Loucy (cell line): ENCODE measurements at regions not wholly inside any gene's neighbourhood (a gene's known extent, or its start where the extent isn't known, plus 50 kb on each side); places are given as distances from the start of the nearest gene placed in this dataset.
"Not testable (repeated sequence)": the region's sequence is repeated elsewhere in the genome, so short reads cannot be mapped to it uniquely, and the experiment has no call there.

ENCODE experiments used
- H2AFZ ChIP-seq: fragments of 200-600 bp; sonication (generic); 2 replicates; pipeline ENCODE4 v1.6.0; 2016; ENCODE audit warnings: antibody characterized with exemption, mild to moderate bottlenecking, low read length, moderate library complexity
- H3F3A ChIP-seq: fragments of 200-600 bp; 2 replicates; pipeline ENCODE4 v1.6.0; 2016; ENCODE audit warnings: antibody characterized with exemption, low read depth, mild to moderate bottlenecking
- H3K27me3 ChIP-seq: fragments of 200-600 bp; sonication (generic); 2 replicates; pipeline ENCODE4 v1.6.1; 2014; ENCODE audit warnings: low read length, mild to moderate bottlenecking; ENCODE audit not compliant: insufficient read depth, poor library complexity, severe bottlenecking
- H3K36me3 ChIP-seq: fragments of 200-600 bp; sonication (generic); 2 replicates; pipeline ENCODE4 v1.6.1; 2016; ENCODE audit warnings: low read length; ENCODE audit not compliant: insufficient read depth
- H3K4me1 ChIP-seq: fragments of 200-600 bp; sonication (generic); 2 replicates; pipeline ENCODE4 v1.5.1; 2014; ENCODE audit warnings: low read length, mild to moderate bottlenecking; ENCODE audit not compliant: insufficient read depth, poor library complexity, severe bottlenecking
- H3K4me2 ChIP-seq: fragments of 200-600 bp; sonication (generic); 2 replicates; pipeline ENCODE4 v1.6.0; 2014; ENCODE audit warnings: antibody characterized with exemption, low read length, low read depth, mild to moderate bottlenecking; ENCODE audit not compliant: poor library complexity, severe bottlenecking
- H3K4me3 ChIP-seq: fragments of 200-600 bp; sonication (generic); 2 replicates; pipeline ENCODE4 v1.5.1; 2014; ENCODE audit warnings: low read length, mild to moderate bottlenecking, mixed read lengths; ENCODE audit not compliant: poor library complexity, severe bottlenecking
- H3K79me2 ChIP-seq: fragments of 200-600 bp; sonication (generic); 2 replicates; pipeline ENCODE4 v1.6.1; 2014; ENCODE audit warnings: low read length; ENCODE audit not compliant: insufficient read depth
- H3K9ac ChIP-seq: fragments of 200-600 bp; sonication (generic); 2 replicates; pipeline ENCODE4 v1.6.0; 2014; ENCODE audit warnings: mild to moderate bottlenecking, low read depth, low read length, moderate library complexity; ENCODE audit not compliant: poor library complexity, severe bottlenecking
- H3K9me2 ChIP-seq: fragments of 200-600 bp; sonication (generic); replicated peaks from 2 replicates; pipeline ENCODE4 v1.6.1; 2016; ENCODE audit warnings: low read depth, low read length, mixed read lengths
- H3K9me3 ChIP-seq: fragments of 200-600 bp; sonication (generic); 2 replicates; pipeline ENCODE4 v1.6.1; 2014; ENCODE audit warnings: mild to moderate bottlenecking, antibody characterized with exemption, low read length, low read depth; ENCODE audit not compliant: insufficient read depth
- H4K20me1 ChIP-seq: fragments of 200-600 bp; sonication (generic); 2 replicates; pipeline ENCODE4 v1.6.0; 2014; ENCODE audit warnings: antibody characterized with exemption, low read length, mild to moderate bottlenecking; ENCODE audit not compliant: insufficient read depth, poor library complexity, severe bottlenecking
- CTCF ChIP-seq: fragments of 200-600 bp; sonication (generic); conservative IDR thresholded peaks from 2 replicates; pipeline ENCODE4 v1.5.1; 2014; ENCODE audit warnings: mild to moderate bottlenecking, antibody characterized with exemption, low read length
- EZH2phosphoT487 ChIP-seq: fragments of 200-600 bp; IDR thresholded peaks from 2 replicates; pipeline ENCODE4 v1.6.1; 2018; ENCODE audit warnings: antibody characterized with exemption, mild to moderate bottlenecking, moderate library complexity, borderline replicate concordance

GRCh38 chr6:66179361-66179760 is 472.3 kb upstream of the EYS start:
- Histone ChIP-seq H3F3A (no peaks in the 10 kb centered on the region), H3K36me3 (no peaks in the 10 kb centered on the region), H3K9ac (no peak overlapping the region), H3K4me2 (no peak overlapping the region), H3K9me2 (no peaks in the 10 kb centered on the region), H3K27me3 (no peaks in the 10 kb centered on the region), H3K9me3 (no peaks in the 10 kb centered on the region), H3K4me3 (no peak overlapping the region), H3K4me1 (no peaks in the 10 kb centered on the region), H3K79me2 (no peaks in the 10 kb centered on the region), H2AFZ (no peak overlapping the region), H4K20me1 (no peaks in the 10 kb centered on the region)
- TF ChIP-seq EZH2phosphoT487 (no peak), CTCF (no peak)

DNA sequence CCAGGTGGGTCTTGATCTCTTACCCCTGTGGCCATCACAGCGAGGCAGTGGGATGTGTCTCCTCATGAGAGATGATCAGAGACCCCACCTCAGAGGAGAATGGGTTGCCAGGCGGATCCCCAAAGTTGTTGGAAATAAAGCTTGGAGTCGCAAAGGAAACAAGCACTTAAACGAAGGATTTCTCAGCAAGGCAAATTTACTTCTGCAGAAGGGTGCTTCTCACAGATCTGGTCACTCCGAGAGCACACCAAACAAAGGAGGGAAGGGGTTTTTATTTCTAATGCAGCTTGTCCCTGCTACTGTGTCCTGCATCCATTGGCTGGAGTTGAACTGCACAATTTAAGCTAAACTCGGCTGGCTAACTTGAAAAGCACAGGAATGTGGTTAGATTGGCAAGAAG is 466.6 kb upstream of the EYS start:
- Histone ChIP-seq H3K79me2 (no peaks in the 10 kb centered on the region), H3K4me1 (no peaks in the 10 kb centered on the region)
- TF ChIP-seq EZH2phosphoT487, result no peak
- TF ChIP-seq CTCF, result no peak

DNA sequence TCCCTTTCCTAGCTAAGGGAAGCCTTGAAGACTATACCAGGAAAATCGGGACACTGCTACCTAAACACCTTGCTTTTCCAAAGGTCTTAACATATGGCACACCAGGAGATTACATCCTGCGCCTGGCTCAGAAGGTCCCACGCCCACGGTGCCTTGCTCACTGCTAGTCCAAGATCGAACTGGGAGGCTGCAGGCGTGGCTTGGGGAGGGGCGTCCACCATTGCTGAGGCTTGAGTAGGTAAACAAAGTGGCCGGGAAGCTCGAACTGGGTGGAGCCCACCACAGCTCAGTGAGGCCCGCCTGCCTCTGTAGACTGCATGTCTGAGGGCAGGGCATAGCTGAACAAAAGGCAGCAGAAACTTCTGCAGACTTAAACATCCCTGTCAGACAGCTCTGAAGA is 459.7 kb upstream of the EYS start:
- not testable (repeated sequence) for H3K9me3 ChIP-seq, H3K79me2 ChIP-seq, H3K4me3 ChIP-seq, H3K9me2 ChIP-seq, H3K9ac ChIP-seq, H3K36me3 ChIP-seq, H3K4me2 ChIP-seq, H4K20me1 ChIP-seq, H2AFZ ChIP-seq, H3K4me1 ChIP-seq, H3F3A ChIP-seq, H3K27me3 ChIP-seq

More for the DNA sequence above, 466.6 kb upstream of the EYS start:
- H3F3A ChIP-seq, result no peaks in the 10 kb centered on the region
- no peaks in the 10 kb centered on the region for H3K9me3 ChIP-seq
- no peak overlapping the region for H2AFZ ChIP-seq
- H4K20me1 ChIP-seq, result no peaks in the 10 kb centered on the region
- no peaks in the 10 kb centered on the region for H3K27me3 ChIP-seq
- no peak overlapping the region for H3K4me3 ChIP-seq
- H3K36me3 ChIP-seq, result no peaks in the 10 kb centered on the region
- no peak overlapping the region for H3K9ac ChIP-seq
- H3K9me2 ChIP-seq, result no peaks in the 10 kb centered on the region
- H3K4me2 ChIP-seq, result no peak overlapping the region

DNA sequence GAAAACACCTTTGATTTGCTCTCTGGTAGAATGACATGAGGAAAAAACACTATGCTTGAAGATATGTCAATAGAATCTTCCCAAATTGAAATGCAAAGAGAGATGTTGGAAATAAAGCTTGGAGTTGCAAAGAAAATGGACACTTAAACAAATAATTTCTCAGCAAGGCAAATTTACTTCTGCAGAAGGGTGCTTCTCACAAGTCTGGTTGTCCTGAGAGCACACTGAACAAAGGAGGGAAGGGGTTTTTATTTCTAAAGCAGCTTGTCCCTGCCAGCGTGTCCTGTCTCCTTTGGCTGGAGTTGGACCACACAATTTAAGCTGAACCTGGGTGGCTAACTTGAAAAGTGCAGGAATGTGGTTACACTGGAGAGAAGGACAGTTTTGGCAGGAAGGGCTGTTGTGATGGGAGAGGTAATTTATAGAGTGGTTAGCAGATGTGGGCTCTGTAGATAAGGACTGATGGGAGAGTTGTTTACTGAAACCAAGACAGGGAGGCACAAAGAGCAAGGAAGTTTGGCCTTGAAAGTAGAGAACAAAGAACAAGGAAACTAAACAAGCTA is 454.6 kb upstream of the EYS start:
- no peaks in the 10 kb centered on the region for H3K27me3 ChIP-seq
- no peak overlapping the region for H3K9ac ChIP-seq
- TF ChIP-seq CTCF, result no peak
- TF ChIP-seq EZH2phosphoT487, result no peak
- no peaks in the 10 kb centered on the region for H3K36me3 ChIP-seq
- H3K4me2 ChIP-seq, result no peak overlapping the region
- H3K4me1 ChIP-seq, result no peaks in the 10 kb centered on the region
- no peaks in the 10 kb centered on the region for H3F3A ChIP-seq
- no peaks in the 10 kb centered on the region for H3K9me3 ChIP-seq
- H3K79me2 ChIP-seq, result no peaks in the 10 kb centered on the region
- H4K20me1 ChIP-seq, result no peaks in the 10 kb centered on the region
- H3K4me3 ChIP-seq, result no peak overlapping the region
- no peak overlapping the region for H2AFZ ChIP-seq
- H3K9me2 ChIP-seq, result no peaks in the 10 kb centered on the region
